ENCODE measurements at regions not wholly inside any gene's neighbourhood (a gene's known extent, or its start where the extent isn't known, plus 50 kb on each side); places are given as distances from the start of the nearest gene placed in this dataset.

DNA sequence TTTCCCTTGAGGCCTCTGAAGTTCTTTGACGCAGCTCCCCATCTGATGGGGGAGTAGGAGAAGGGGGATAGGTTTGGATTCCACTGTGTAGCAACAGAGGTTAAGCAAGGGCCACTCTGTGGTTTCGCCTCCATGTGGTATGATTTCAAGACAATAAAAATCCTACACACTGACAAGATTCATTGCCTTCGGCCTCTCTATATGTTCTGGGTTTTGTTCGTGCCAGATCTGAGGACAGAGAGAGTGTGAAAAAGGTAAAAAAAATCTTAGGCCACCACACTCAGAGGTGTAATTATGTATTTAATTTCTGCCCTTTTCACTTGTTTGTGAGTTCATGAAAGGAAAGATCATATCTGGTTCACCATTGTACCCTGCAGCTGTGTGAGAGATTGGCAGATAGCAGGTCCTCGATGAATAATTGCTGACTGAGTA lies 715.2 kb upstream of the ZNF608 start:
- TF ChIP-seq GATA2 (IDR thresholded peaks at IDR 0.05; ENCODE audit: low read depth, low read length) = peak; percentile 43; the same call in 1 of the 2 replicates
- TF ChIP-seq GATA3 (IDR thresholded peaks at IDR 0.05; ENCODE audit: low read depth, low read length) = peak; percentile 68; the same call in 1 of the 2 replicates

Measured in SH-SY5Y (cell line).